Transverse colon (tissue), 4 donors: ENCODE measurements at regions not wholly inside any gene's neighbourhood (a gene's known extent, or its start where the extent isn't known, plus 50 kb on each side); places are given as distances from the start of the nearest gene placed in this dataset.

ENCODE experiments used
- DNase-seq: peaks from one replicate; pipeline ENCODE4 v3.0.0-alpha.2; 2019
- H3K27ac ChIP-seq, 4 donors: fragments of 200-600 bp; sonication (generic); 2 replicates each; pipeline ENCODE4 v1.5.1; 2016 to 2018; ENCODE audit warnings: inconsistent platforms in 4 of 4
- H3K27me3 ChIP-seq: fragments of 200-600 bp; sonication (generic); 2 replicates; pipeline ENCODE4 v1.5.1; 2017; ENCODE audit warnings: inconsistent platforms
- H3K36me3 ChIP-seq, 4 donors: fragments of 200-600 bp; sonication (generic); 2 replicates each; pipeline ENCODE4 v1.5.1; 2017 to 2019; ENCODE audit warnings: inconsistent platforms in 4 of 4
- H3K4me1 ChIP-seq, 4 donors: fragments of 200-600 bp; sonication (generic); 2 replicates each; pipeline ENCODE4 v1.5.1; 2017 to 2020; ENCODE audit warnings: inconsistent platforms in 4 of 4
- H3K4me3 ChIP-seq, 4 donors: fragments of 200-600 bp; sonication (generic); 1 replicate in 1 of 4; 2 replicates in 3 of 4; pipeline versions ENCODE4 v1.5.1 to v1.6.1; 2017 to 2019; ENCODE audit warnings: inconsistent platforms in 4 of 4
- H3K9me3 ChIP-seq, 2 donors: fragments of 200-600 bp; sonication (generic); 2 replicates each; pipeline ENCODE4 v1.5.1; 2017 to 2019; ENCODE audit warnings: inconsistent platforms in 2 of 2
- CTCF ChIP-seq, 5 experiments: fragments of 200-600 bp in 3 of 5; fragments of 450-650 bp in 2 of 5; sonication (generic) in 3 of 5; IDR thresholded peaks; 1 replicate in 2 of 5; 2 replicates in 3 of 5; pipeline ENCODE4 v1.5.1; 2016 to 2017; ENCODE audit warnings: antibody characterized with exemption in 5 of 5, inconsistent platforms in 3 of 5, mild to moderate bottlenecking in 2 of 5, moderate library complexity in 1 of 5
- EP300 ChIP-seq: sonication (generic); formaldehyde crosslinking; IDR thresholded peaks from one replicate; pipeline ENCODE4 v1.6.1; 2017; ENCODE audit warnings: antibody characterized with exemption, low read depth
- POLR2A ChIP-seq: fragments of 450-650 bp; IDR thresholded peaks from one replicate; pipeline ENCODE4 v1.6.1; 2016; ENCODE audit warnings: antibody characterized with exemption, mild to moderate bottlenecking, moderate library complexity
- POLR2AphosphoS5 ChIP-seq, 3 donors: sonication (generic); formaldehyde crosslinking; IDR thresholded peaks; one replicate each; pipeline ENCODE4 v1.6.1; 2016; ENCODE audit warnings: antibody characterized with exemption in 3 of 3
- WGBS, 2 donors: methylation state at CpG; one replicate each; pipeline ENCODE4 v1.1.5; 2018; ENCODE audit warnings: low coverage in 1 of 2; 5-methylcytosine and 5-hydroxymethylcytosine counted together
- in situ Hi-C, 4 donors: fragments of 200-750 bp; cut with MboI; loops; one replicate each; pipeline versions ENCODE4 v1.15.0 to v1.15.1; 2017; ENCODE audit warnings: low sequenced_read_pairs in 3 of 4, low pct_ligation_motif_present in 1 of 4, low pct_unique_long_range_greater_than_20kb in 1 of 4
- intact Hi-C: fragments of 100-400 bp; cut with DNase I; formaldehyde crosslinking; loops from one replicate; pipeline ENCODE4 v1.15.1; 2023; ENCODE audit warnings: low total_unique reads

- Histone ChIP-seq H3K4me3 (no peak overlapping the region), H3K27me3 (no peaks in the 10 kb centered on the region), H3K4me1 (no peaks in the 10 kb centered on the region), H3K9me3 (no peaks in the 10 kb centered on the region), H3K27ac (no peak overlapping the region), H3K36me3 (no peaks in the 10 kb centered on the region)
- in situ Hi-C loops (no loop called here), intact Hi-C loops (no loop called here)
- TF ChIP-seq CTCF (IDR thresholded peaks at IDR 0.05), result no peak
- no peak for TF ChIP-seq EP300
- no peak for TF ChIP-seq POLR2AphosphoS5 (IDR thresholded peaks at IDR 0.05)
- TF ChIP-seq POLR2A, result no peak
- WGBS, 2 donors, result 52 to 80% methylated on average over 1 of the region's 1 CpG
- no peak for DNase-seq
Observed at GRCh38 chr1:106868828-106869227, 187.6 kb upstream of the PRMT6 start.

GRCh38 chr1:106875622-106876021 lies 180.9 kb upstream of the PRMT6 start:
- Histone ChIP-seq H3K27me3 (no peaks in the 10 kb centered on the region), H3K9me3 (no peaks in the 10 kb centered on the region), H3K36me3 (no peaks in the 10 kb centered on the region), H3K27ac (no peak overlapping the region), H3K4me1 (peaks cover 0 to 6% (median 1%) of the 10 kb centered on the region in 4 donors), H3K4me3 (no peak overlapping the region)
- no peak for DNase-seq
- 10 to 32% methylated on average over 1 of the region's 1 CpG for WGBS, 2 donors
- in situ Hi-C loops, result no loop called here
- TF ChIP-seq POLR2AphosphoS5 (IDR thresholded peaks at IDR 0.05) (no peak), CTCF (IDR thresholded peaks at IDR 0.05) (no peak), POLR2A (no peak)
- intact Hi-C loops, result no loop called here

- intact Hi-C loops (no loop called here), in situ Hi-C loops (no loop called here)
- no peak overlapping the region for H3K4me3 ChIP-seq
- 60 to 68% methylated on average over 2 to 3 of the region's 3 CpGs for WGBS, 2 donors
- no peak for DNase-seq
- no peak for TF ChIP-seq POLR2AphosphoS5 (IDR thresholded peaks at IDR 0.05)
- TF ChIP-seq POLR2A, result no peak
- TF ChIP-seq CTCF (IDR thresholded peaks at IDR 0.05), result no peak
- no peak for TF ChIP-seq EP300
- H3K27ac ChIP-seq, result no peak overlapping the region
- no peaks in the 10 kb centered on the region for H3K27me3 ChIP-seq
- H3K4me1 ChIP-seq, result peaks cover 0 to 6% (median 1%) of the 10 kb centered on the region in 4 donors
- no peaks in the 10 kb centered on the region for H3K36me3 ChIP-seq
- H3K9me3 ChIP-seq, result no peaks in the 10 kb centered on the region
Observed at GRCh38 chr1:106876384-106876783, 180.1 kb upstream of the PRMT6 start.

- H3K4me1 ChIP-seq, result peaks cover 0 to 6% (median 1%) of the 10 kb centered on the region in 4 donors
- no peaks in the 10 kb centered on the region for H3K36me3 ChIP-seq
- peak overlapping the region in 1 of 4 donors; percentile 31 for H3K27ac ChIP-seq
- peak; percentile 77 for DNase-seq
- in situ Hi-C loops, result no loop called here
- WGBS, 2 donors, result 32% methylated on average over 3 of the region's 3 CpGs; no CpG with 5 or more reads in 1 of the 2 donors
- intact Hi-C loops, result no loop called here
- no peak for TF ChIP-seq EP300
- peak in 2 of 3 donors; percentile 55 to 72 for TF ChIP-seq POLR2AphosphoS5 (IDR thresholded peaks at IDR 0.05)
- no peaks in the 10 kb centered on the region for H3K9me3 ChIP-seq
- no peaks in the 10 kb centered on the region for H3K27me3 ChIP-seq
- no peak overlapping the region for H3K4me3 ChIP-seq
Observed at GRCh38 chr1:106879538-106879937, 176.9 kb upstream of the PRMT6 start.

- intact Hi-C loops, result no loop called here
Observed at GRCh38 chr1:106880226-106880625, 176.2 kb upstream of the PRMT6 start.

More at GRCh38 chr1:106880226-106880625, 176.2 kb upstream of the PRMT6 start:
- no peak overlapping the region for H3K4me3 ChIP-seq
- no peaks in the 10 kb centered on the region for H3K9me3 ChIP-seq
- no peak for TF ChIP-seq POLR2A
- TF ChIP-seq POLR2AphosphoS5 (IDR thresholded peaks at IDR 0.05), result no peak
- TF ChIP-seq CTCF (IDR thresholded peaks at IDR 0.05), result no peak
- no peak for TF ChIP-seq EP300
- no peak for DNase-seq
- no peaks in the 10 kb centered on the region for H3K27me3 ChIP-seq
- H3K36me3 ChIP-seq, result no peaks in the 10 kb centered on the region
- 60 to 68% methylated on average over 1 to 3 of the region's 3 CpGs for WGBS, 2 donors
- H3K4me1 ChIP-seq, result peaks cover 0 to 6% (median 1%) of the 10 kb centered on the region in 4 donors
- peak overlapping the region in 1 of 4 donors; percentile 31 for H3K27ac ChIP-seq
- in situ Hi-C loops, result no loop called here
